IMR-90 (cell line): ENCODE measurements at regions not wholly inside any gene's neighbourhood (a gene's known extent, or its start where the extent isn't known, plus 50 kb on each side); places are given as distances from the start of the nearest gene placed in this dataset.

Experiments
- CEBPB ChIP-seq: IDR thresholded peaks from 2 replicates; pipeline ENCODE4 v1.6.1; 2012; ENCODE audit warnings: low read depth, low read length, improper control_type of control experiment
- CTCF ChIP-seq: conservative IDR thresholded peaks from 2 replicates; pipeline ENCODE4 v1.5.1; 2012; ENCODE audit warnings: mild to moderate bottlenecking, low read depth, low read length, improper control_type of control experiment
- FOS ChIP-seq: fragments of 150-350 bp; IDR thresholded peaks from 2 replicates; pipeline ENCODE4 v1.6.1; 2016; ENCODE audit warnings: low read depth, low read length
- MAFK ChIP-seq: IDR thresholded peaks from 2 replicates; pipeline ENCODE4 v1.6.1; 2012; ENCODE audit warnings: low read depth, low read length, improper control_type of control experiment
- MXI1 ChIP-seq: IDR thresholded peaks from 2 replicates; pipeline ENCODE4 v1.6.1; 2012; ENCODE audit warnings: low read depth, mild to moderate bottlenecking, low read length, moderate library complexity, borderline replicate concordance
- POLR2A ChIP-seq: IDR thresholded peaks from 2 replicates; pipeline ENCODE4 v1.6.1; 2012; ENCODE audit warnings: mild to moderate bottlenecking, low read depth, low read length
- RFX5 ChIP-seq: IDR thresholded peaks from 2 replicates; pipeline ENCODE4 v1.8.0; 2012; ENCODE audit warnings: low read depth, mild to moderate bottlenecking, low read length, moderate library complexity
- USF2 ChIP-seq: fragments of 150-350 bp; IDR thresholded peaks from 2 replicates; pipeline ENCODE4 v1.6.1; 2017; ENCODE audit warnings: mild to moderate bottlenecking, antibody characterized with exemption, low read length, low read depth

- no peak for TF ChIP-seq POLR2A
- no peak for TF ChIP-seq CTCF
- no peak for TF ChIP-seq MAFK
- no peak for TF ChIP-seq CEBPB
- no peak for TF ChIP-seq RFX5
- TF ChIP-seq USF2 = no peak
- TF ChIP-seq MXI1 = no peak
- no peak for TF ChIP-seq FOS
These were observed 66.7 kb upstream of the SMARCAD1 start for GRCh38 chr4:94141001-94141400.
